ENCODE measurements at regions not wholly inside any gene's neighbourhood (a gene's known extent, or its start where the extent isn't known, plus 50 kb on each side); places are given as distances from the start of the nearest gene placed in this dataset.

DNA sequence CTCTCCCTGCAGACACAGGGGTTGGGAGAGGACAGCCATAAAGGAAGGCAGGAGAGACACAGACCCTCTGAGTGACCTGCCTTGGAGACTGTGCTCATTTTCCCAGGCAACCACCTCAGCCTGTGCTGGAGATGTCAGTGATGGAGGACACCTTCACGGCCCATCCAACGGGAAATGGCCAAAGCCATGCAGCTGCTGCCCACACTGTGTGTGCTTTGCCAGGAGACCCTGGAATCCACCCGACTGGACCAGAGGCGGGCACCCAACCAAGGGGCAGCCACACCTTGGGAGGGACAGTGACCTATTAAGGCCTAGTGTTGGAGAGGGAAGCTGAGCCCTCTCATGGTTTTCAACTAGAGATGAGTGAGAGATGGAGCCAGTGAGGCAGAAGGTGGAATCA is 192.5 kb downstream of the SMAD2 start:
- TF ChIP-seq, protein P1, sequence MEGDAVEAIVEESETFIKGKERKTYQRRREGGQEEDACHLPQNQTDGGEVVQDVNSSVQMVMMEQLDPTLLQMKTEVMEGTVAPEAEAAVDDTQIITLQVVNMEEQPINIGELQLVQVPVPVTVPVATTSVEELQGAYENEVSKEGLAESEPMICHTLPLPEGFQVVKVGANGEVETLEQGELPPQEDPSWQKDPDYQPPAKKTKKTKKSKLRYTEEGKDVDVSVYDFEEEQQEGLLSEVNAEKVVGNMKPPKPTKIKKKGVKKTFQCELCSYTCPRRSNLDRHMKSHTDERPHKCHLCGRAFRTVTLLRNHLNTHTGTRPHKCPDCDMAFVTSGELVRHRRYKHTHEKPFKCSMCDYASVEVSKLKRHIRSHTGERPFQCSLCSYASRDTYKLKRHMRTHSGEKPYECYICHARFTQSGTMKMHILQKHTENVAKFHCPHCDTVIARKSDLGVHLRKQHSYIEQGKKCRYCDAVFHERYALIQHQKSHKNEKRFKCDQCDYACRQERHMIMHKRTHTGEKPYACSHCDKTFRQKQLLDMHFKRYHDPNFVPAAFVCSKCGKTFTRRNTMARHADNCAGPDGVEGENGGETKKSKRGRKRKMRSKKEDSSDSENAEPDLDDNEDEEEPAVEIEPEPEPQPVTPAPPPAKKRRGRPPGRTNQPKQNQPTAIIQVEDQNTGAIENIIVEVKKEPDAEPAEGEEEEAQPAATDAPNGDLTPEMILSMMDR (IDR thresholded peaks at IDR 0.05; ENCODE audit: insufficient read depth, low read depth, low read length, missing control alignments): no peak
- no peak overlapping the region for H3K4me3 ChIP-seq (ENCODE audit: low read depth, low read length)
- DNase-seq (ENCODE audit: low read depth): no peak

DNA sequence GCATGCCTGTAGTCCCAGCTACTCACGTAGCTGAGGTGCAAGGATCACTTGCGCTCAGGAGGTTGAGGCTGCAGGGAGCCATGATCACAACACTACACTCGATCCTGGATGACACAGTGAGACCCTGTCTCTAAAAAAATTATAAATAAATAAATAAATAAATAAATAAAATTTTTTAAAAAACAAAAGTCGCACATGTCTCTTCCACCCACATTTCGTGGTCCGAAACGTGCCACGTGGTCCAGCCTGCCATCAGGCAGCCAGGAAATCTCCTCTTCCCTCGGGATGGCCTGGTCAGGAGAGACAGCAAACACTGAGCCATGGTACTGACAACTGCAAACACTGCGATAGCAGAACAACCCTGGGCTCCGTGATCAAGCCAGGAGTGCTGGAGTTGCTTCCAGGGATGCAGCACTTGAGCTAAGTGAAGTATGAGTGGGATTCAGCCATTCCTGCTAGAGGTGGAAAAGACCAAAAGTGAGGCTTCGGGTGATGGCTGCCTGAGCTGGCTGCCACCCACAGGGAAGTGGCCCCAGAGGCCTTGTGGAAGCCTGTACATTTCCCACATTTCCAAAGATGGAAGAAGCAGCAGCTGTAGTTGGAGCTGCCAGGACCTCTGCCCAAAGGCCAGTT is 193.1 kb downstream of the SMAD2 start:
- H3K4me3 ChIP-seq (ENCODE audit: low read depth, low read length): no peak overlapping the region
- no peak for DNase-seq (ENCODE audit: low read depth)
- TF ChIP-seq, protein P1 (IDR thresholded peaks at IDR 0.05; ENCODE audit: insufficient read depth, low read depth, low read length, missing control alignments): no peak

DNA sequence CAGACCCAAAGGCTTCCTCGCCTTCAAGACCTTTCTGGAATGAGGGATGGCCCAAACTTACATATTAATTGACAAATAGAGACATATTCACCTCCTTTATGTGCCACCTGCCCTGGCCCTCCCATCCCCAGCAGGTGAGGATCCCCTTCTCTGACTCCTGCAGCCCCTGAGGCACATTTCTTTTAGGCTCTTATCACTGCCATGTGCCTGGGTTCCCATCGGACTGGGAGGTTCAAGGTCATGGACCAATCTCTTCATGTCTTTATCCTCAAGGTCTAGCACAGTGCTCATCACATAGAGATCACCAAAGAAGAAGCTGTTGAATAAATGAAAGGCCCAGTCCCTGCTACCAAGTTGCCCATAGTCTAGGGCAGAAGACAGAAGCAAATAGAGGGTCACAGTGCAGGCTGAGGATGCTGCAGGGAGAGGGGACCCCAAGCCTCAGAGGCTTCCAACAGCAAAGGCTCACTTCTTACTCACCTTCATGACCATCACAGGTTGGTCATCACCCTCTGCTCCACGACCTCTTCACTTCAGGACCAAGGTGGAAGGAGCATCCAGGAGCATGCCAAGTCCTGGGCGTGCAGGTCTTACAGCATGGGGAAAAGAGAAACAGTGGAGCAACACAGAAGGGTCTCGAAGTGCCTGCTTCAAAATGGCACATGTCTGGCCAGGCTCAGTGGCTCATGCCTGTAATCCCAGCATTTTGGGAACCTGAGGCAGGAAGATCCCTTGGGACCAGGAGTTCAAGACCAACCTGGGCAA is 193.9 kb downstream of the SMAD2 start:
- H3K4me3 ChIP-seq (ENCODE audit: low read depth, low read length): no peak overlapping the region
- DNase-seq (ENCODE audit: low read depth): no peak
- TF ChIP-seq, protein P1 (IDR thresholded peaks at IDR 0.05; ENCODE audit: insufficient read depth, low read depth, low read length, missing control alignments): no peak

DNA sequence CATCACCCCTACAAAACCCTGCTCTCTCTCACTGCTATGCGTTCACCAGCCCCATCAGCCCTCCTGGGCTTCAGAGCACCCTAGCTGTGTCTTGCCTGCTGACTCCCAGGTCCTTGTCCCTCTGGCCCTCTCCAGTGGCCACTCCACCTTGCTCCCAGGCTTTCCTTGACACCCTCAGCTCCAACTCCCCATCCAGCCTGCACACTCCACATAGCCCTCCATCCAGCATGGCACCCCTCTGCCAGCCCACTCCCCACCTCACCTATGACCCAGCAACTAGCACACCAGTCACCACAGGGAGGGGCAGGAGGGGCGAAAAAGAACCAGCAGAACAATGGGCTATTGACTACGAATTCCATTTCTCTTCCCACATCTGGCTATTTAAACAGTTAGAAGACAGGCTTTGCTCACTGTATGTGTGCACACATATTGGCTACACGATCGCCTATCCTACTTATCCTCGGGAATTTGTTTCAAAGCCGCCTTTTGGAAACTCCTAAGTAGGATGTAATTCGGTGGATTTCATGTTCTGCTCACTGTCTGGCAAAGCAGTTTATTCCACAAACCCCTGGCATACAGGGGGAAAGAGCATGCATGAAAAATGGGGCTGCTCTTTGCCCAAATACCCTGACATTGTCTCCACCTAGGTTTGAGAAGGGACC is 195.3 kb downstream of the SMAD2 start:
- DNase-seq (ENCODE audit: low read depth): no peak
- TF ChIP-seq, protein P1 (IDR thresholded peaks at IDR 0.05; ENCODE audit: insufficient read depth, low read depth, low read length, missing control alignments): no peak
- no peak overlapping the region for H3K4me3 ChIP-seq (ENCODE audit: low read depth, low read length)

DNA sequence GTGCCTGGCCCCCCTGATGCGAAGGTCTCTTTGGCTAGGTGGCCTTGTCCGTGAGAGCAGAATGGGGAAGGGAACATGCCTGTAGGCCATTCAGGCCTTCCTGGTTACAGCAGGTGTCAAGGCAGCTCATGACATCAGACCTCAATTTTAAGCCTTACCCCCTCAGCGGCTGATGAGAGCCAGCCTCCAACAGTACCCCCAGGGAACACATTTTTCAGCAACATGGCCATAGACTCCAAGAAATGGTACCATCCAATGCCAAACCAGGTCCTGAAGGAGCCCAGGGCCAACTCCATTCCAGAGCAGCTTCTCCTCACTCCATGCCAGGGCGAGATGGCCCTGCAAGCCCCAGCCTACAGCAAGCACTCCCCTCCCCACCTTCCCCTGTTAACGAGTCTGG is 199.2 kb downstream of the SMAD2 start:
- no peak for DNase-seq (ENCODE audit: low read depth)
- no peak overlapping the region for H3K4me3 ChIP-seq (ENCODE audit: low read depth, low read length)
- TF ChIP-seq, protein P1 (IDR thresholded peaks at IDR 0.05; ENCODE audit: insufficient read depth, low read depth, low read length, missing control alignments): no peak

DNA sequence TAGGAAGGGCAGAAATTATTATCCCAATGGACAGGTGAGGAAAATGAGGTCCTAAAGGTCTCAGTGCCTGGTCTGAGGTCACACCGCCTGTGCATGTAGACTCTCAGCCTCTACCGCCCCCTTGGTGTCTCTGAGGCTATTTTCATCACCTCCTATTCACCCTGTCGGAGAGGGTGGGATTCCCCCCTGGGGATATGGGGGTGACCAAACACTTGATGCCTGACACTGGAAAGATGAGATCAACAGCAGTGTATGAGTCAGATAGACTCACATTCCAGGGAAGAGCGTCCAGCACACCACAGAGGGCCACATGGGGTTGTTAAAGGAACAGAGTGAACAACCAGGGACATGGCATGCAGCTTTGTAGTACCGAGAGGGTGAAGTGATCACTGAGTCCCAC is 199.7 kb downstream of the SMAD2 start:
- no peak for DNase-seq (ENCODE audit: low read depth)
- no peak overlapping the region for H3K4me3 ChIP-seq (ENCODE audit: low read depth, low read length)
- TF ChIP-seq, protein P1 (IDR thresholded peaks at IDR 0.05; ENCODE audit: insufficient read depth, low read depth, low read length, missing control alignments): no peak
